Stimulated activated CD4-positive, alpha-beta T cell treated with anti-CD3 and anti-CD28 coated beads, Interleukin-12 subunit alpha, Interleukin-12 subunit beta, amount 100 ng/mL, for 4 hours (primary cell): ENCODE measurements at regions not wholly inside any gene's neighbourhood (a gene's known extent, or its start where the extent isn't known, plus 50 kb on each side); places are given as distances from the start of the nearest gene placed in this dataset.

Source experiments
- DNase-seq: peaks from one replicate; pipeline ENCODE4 v3.0.0-alpha.2; 2020

- no peak for DNase-seq
These were observed 949.8 kb downstream of the NLGN4X start for GRCh38 chrX:5278908-5279307.

- no peak for DNase-seq
These were observed 963.3 kb downstream of the NLGN4X start for GRCh38 chrX:5265324-5265850.

DNA sequence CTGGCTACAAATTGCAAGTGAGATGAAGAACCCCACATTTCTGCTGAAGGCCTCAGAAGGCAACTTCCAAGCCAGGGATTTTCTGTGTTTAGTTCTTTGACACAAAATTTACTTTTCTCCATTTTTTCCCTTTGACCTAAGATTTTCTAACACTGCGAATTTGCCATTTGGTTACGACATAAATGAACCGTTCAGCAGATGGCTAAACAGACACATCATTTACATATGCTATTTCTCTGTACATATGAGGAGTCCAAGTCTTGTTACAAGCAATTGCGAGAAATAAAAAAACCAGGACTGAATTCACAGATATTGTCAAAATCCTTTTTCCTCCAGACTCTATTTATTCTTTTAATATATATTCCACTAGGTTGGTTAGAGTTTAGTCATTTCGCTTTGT, 978.6 kb downstream of the NLGN4X start:
- DNase-seq = no peak

GRCh38 chrX:5242091-5242790, 986.4 kb downstream of the NLGN4X start:
- no peak for DNase-seq

- no peak for DNase-seq
These were observed 991.9 kb downstream of the NLGN4X start for GRCh38 chrX:5236749-5237148.

DNA sequence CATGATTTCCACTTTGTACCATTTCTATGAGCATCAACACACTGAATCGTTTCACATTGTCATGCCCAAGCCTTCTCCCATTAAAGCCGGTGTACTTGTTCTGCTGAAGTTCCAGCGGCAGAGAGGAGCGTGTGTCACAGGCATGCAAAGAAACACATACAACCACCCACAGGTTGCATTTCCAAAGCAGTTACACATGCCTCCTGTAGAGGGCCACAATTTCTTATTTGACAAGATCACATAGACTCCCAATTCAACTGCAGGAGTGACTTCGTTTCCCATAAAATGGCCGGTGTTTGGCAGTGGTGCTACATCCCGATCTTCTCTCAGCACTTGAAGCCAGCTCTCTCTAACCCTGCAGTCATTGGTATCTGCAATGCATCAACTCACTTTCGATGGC, 992.6 kb downstream of the NLGN4X start:
- DNase-seq = no peak

DNA sequence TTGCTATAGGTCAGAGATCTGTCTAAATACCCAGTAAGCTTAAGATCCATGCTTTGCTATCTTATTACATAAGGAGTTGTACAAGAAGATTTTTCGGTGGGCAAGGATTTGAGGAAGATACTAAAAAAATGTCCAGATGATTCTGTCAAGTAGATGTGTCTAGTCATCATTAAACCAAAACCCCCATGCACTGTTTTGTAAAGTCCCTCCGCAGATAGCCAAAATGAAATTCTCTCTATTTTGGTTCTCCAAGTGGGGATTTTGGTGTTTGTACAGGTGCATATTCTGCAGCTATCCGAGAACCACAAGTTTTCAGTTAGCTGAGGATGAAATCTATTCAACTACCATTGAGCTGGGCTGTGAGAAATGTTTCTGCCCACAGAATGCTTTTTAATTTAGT, 994.8 kb downstream of the NLGN4X start:
- no peak for DNase-seq

DNA sequence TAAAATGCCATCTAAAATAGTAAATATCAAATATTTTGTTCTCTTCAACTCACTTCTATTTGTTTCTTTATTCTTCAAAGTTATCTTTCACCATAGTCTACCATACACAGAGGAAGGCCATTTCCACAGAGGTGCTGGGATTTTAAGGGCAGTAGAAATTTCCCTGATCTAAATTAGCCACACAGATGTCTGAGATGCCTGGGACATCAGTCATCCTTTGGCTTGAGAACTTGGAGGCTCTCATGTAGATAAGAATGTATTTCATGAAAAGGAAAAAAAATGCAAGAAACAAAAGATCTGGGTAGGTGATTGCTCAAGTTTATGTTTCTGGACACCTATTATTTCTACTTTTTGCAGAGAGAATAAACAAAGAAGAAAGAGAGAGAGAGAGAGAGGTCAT, 1008.2 kb downstream of the NLGN4X start:
- DNase-seq = no peak

DNA sequence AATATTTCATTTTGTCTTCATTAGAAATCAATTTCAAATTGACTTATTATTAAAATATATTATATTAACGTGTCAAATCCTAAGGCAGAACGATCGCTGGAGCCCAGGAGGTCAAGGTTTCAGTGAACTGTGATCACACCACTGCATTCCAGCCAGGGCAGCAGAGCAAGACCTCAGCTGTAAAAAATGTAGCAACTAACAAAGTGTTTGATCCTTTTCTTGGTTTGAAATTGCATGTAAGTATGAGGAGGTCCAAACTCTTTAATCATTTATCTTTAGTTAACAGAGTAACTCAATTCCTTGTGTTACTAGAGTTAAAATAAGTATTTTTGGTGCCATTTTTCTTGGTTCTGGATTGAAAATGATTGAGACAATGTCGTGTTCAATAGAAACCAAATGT, 1033.9 kb downstream of the NLGN4X start:
- DNase-seq = no peak

GRCh38 chrX:5180135-5180741, 1048.4 kb downstream of the NLGN4X start:
- DNase-seq = no peak

DNA sequence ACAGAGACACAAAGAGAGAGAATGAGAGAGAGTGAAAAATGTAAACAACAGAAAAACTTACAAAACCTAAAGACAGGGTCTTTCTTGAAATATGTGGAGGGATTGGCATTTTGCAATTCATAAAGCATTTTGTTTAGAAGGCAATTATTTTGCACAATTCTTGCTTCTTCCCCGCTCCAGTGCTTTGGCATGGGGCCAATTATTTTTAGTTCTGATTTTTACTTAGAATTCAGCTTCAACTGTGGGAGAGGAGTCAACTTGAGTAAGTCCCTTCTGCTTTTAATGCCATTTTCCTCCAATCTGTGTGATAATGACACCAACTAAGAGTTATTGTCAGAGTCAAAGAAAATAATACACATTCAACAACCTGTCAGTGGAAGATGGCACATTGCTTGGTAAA, 1051.9 kb downstream of the NLGN4X start:
- no peak for DNase-seq

GRCh38 chrX:5163663-5164062, 1065.0 kb downstream of the NLGN4X start:
- DNase-seq = no peak

DNA sequence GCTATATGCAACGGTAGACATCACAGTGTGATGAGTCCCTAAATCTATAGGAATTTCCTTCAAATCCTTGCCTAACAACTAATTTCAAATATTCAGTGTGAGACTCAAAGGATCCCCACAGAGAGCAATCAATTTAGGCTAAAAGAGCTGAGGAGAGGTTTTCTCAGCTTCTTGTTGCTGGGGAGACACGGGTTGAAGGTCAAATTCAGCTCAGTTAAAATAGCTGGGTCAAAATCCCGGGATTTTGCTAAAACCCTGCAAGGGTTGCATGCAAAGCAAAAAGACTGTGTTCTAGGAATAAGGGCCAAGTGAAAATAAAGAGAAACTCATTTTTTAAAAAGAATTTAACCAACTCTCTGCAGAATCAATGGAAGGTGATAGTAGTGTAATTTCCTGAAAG, 1073.4 kb downstream of the NLGN4X start:
- DNase-seq = no peak

- DNase-seq = no peak
These were observed 1082.7 kb downstream of the NLGN4X start for GRCh38 chrX:5145957-5146356.

DNA sequence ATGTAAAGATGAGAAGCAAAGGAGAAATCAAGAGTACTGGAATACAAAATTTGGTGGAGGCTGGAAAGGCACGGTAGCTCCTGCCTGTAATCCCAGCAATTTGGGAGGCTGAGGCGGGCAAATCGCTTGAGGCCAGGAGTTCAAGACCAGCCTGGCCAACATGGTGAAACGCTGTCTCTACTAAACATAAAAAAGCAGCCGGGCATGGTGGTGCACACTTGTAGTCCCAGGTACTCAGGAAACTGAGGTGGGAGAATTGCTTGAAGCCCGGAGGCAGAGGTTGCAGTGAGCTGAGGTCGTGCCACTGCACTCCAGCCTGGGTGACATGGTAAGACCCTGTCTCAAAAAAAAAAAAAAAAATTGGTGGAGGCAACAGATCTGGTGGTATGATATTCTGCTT, 1086.0 kb downstream of the NLGN4X start:
- no peak for DNase-seq

GRCh38 chrX:5122181-5122678, 1106.4 kb downstream of the NLGN4X start:
- DNase-seq = no peak

DNA sequence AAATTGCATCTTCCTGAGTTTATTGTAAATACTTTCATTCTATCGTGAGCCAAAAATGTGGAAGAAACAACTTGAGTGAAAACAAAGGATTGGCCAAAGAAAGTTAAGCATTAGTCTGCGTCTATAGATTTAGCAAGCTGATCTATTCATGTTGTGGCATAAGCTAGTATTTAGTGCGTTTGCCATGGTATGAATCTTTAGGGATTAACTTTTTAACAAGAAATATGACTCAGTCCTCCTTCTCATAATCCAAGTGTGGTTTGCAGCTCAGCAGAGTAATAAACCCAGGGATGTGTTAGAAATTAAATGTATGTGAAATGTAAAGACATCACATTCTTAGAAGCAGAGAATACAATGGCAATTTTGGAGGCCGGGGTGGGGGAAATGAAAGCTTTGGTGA, 1110.9 kb downstream of the NLGN4X start:
- DNase-seq = no peak

- DNase-seq = no peak
These were observed 1115.5 kb downstream of the NLGN4X start for GRCh38 chrX:5113128-5113527.

DNA sequence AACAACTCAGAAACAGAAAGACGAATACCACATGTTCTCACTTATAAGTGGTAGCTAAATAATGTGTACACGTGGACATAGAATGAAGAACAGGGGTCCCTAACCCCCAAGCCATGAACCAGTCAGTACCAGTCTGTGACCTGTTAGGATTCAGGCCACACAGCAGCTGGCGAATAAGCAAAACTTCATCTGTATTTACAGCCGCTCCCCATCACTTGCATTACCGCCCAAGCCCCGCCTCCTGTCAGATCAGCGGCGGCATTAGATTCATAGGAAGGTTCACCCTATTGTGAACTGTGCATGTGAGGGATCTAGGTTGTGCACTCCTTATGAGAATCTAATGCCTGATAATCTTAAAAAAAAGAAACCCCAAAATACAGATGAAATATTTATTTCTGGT, 1128.7 kb downstream of the NLGN4X start:
- no peak for DNase-seq

DNA sequence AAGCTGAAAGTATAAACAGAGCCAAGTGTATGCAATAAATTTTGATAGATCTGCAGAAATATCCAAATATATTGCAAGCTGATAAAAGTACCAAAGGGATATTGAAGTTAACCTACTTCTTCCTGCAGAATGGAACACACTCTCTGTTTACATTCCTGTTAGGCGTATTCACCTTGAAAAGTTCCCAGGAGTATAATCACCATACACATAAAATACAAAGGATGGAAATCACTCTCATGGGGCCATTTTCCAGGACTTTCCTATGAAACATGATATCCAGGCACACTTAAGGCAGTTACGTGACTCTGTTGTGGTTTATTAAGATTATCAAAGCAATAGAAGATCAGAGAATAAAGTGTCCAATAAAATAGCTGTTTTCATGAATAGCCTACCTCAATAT, 1142.3 kb downstream of the NLGN4X start:
- no peak for DNase-seq

DNA sequence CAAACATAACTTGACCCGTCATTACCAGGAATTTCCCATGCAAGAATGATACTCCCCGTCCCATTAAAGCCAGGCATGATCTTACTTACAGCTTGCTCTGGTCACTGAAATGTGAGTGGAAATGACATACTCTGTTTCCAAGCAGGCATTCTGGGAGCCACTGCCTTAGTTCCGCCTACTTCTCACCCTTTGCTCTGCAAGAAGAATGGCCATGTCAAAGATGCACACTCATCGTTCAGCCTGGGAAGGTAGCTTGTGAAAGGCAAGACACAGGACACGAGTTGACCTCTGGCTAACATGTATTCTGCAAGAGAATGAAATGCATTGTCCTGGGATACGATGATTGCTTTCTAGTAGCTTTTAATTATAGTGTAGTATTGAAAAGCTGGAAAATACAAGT, 1144.4 kb downstream of the NLGN4X start:
- DNase-seq = no peak

DNA sequence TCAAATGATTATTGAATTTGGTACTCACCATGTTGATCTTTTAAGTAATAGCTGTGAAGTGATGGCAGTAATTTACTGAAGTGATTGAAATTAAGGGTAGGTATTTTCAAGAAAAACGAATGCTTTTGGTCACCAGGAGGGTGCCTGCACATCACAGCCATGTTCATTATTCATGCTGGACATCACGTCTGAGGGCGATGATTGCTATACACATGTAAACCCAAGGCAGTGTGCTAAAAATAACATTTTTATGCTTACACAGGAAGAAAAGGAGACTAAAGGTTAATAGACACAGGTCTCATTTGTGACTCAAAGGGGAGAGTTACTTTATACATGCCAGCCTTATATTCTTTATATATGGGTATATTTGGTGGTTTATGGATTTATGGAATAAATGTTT, 1146.0 kb downstream of the NLGN4X start:
- no peak for DNase-seq

DNA sequence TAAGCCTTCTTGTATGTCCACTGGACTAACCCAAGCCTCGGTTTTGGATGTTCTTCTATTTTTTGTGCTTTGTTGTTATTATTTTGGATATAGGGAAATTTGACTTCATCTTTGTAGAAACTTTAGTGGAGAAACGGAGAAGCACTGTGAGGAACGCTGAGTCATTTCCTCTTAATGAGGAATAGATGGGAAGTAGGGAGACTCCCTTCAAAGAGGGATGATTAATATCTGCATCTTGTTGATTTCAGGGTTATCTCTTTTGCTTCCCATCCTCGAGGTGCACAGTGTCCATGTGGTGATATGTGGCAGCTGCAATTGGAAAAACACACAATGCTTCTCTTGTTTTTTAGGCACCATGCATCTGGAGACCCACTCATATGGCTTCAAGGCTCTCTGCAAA, 1147.9 kb downstream of the NLGN4X start:
- no peak for DNase-seq

- DNase-seq = no peak
These were observed 1160.1 kb downstream of the NLGN4X start for GRCh38 chrX:5068550-5068949.

- DNase-seq = no peak
These were observed 1170.9 kb downstream of the NLGN4X start for GRCh38 chrX:5057786-5058185.
